ENCODE measurements at regions not wholly inside any gene's neighbourhood (a gene's known extent, or its start where the extent isn't known, plus 50 kb on each side); places are given as distances from the start of the nearest gene placed in this dataset.

GRCh38 chr2:184261331-184261730 lies 337.0 kb upstream of the ZNF804A start:
- Histone ChIP-seq H3K4me1 (ENCODE audit: control insufficient read depth in 3 of 3, insufficient read depth in 3 of 3, low read length in 3 of 3) (no peaks in the 10 kb centered on the region), H3K27ac (ENCODE audit: low read depth, low read length) (no peak overlapping the region), H3K27me3 (ENCODE audit: control insufficient read depth in 3 of 3, insufficient read depth in 3 of 3, low read length in 3 of 3) (no peaks in the 10 kb centered on the region), H3K36me3 (ENCODE audit: control insufficient read depth in 3 of 3, insufficient read depth in 3 of 3, low read length in 3 of 3) (no peaks in the 10 kb centered on the region), H3K9me3 (ENCODE audit: control insufficient read depth in 3 of 3, low read length in 3 of 3) (peaks cover 0 to 4% (median 0%) of the 10 kb centered on the region in 3 donors), H3K4me3 (ENCODE audit: low read length in 3 of 3) (no peak overlapping the region), H3K9ac (ENCODE audit: low read depth in 1 of 3, low read length in 3 of 3) (no peak overlapping the region)

DNA sequence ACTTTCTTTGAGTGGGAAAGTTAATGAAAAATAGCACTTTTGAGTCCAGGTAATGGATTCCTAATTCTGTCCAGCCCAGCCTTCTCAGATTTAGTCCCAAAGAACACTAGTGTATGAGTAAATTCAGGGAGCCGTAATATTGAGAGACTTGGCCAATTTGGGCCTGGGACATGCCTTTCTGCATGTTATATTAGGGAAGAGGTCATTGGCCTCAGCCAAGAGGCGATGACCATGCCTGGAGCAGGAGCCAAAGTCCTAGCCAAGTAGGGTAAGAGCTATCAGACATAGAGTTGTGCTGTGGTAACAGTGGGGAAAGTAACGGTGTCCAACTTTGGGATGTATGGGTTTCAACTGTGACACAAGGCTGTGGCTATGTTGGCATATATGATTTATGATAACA lies 336.5 kb upstream of the ZNF804A start:
- no peaks in the 10 kb centered on the region for H3K27me3 ChIP-seq (ENCODE audit: control insufficient read depth in 3 of 3, insufficient read depth in 3 of 3, low read length in 3 of 3)
- no peaks in the 10 kb centered on the region for H3K4me1 ChIP-seq (ENCODE audit: control insufficient read depth in 3 of 3, insufficient read depth in 3 of 3, low read length in 3 of 3)
- no peaks in the 10 kb centered on the region for H3K36me3 ChIP-seq (ENCODE audit: control insufficient read depth in 3 of 3, insufficient read depth in 3 of 3, low read length in 3 of 3)
- peaks cover 0 to 4% (median 0%) of the 10 kb centered on the region in 3 donors for H3K9me3 ChIP-seq (ENCODE audit: control insufficient read depth in 3 of 3, low read length in 3 of 3)
- H3K9ac ChIP-seq (ENCODE audit: low read depth in 1 of 3, low read length in 3 of 3), result no peak overlapping the region
- H3K27ac ChIP-seq (ENCODE audit: low read depth, low read length), result no peak overlapping the region
- no peak overlapping the region for H3K4me3 ChIP-seq (ENCODE audit: low read length in 3 of 3)

- Histone ChIP-seq H3K9ac (ENCODE audit: low read depth in 1 of 3, low read length in 3 of 3) (no peak overlapping the region), H3K4me3 (ENCODE audit: low read length in 3 of 3) (no peak overlapping the region)
Observed at GRCh38 chr2:184268900-184269477, 329.3 kb upstream of the ZNF804A start.

DNA sequence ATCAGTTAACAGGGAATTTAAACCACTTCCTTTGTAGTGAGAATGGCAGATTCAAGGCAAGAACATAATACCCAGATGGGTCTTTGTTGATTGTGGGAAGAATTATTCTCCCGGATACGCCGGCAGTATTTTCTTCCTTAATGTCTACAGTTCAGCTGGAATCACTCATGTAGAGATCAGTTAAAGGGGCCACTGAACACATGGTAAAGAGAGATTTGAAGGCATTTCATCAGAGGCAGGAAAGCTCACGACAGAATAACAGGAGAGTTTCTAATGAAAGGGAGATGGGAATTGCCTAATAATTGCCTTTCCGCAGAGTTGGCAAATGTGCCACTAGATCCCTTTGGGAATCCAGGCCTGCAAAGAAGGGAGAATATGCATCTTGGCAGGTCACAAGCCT lies 327.7 kb upstream of the ZNF804A start:
- Histone ChIP-seq H3K4me3 (ENCODE audit: low read length in 3 of 3) (no peak overlapping the region), H3K27ac (ENCODE audit: low read depth, low read length) (no peak overlapping the region), H3K36me3 (ENCODE audit: control insufficient read depth in 3 of 3, insufficient read depth in 3 of 3, low read length in 3 of 3) (no peaks in the 10 kb centered on the region), H3K9me3 (ENCODE audit: control insufficient read depth in 3 of 3, low read length in 3 of 3) (no peaks in the 10 kb centered on the region), H3K9ac (ENCODE audit: low read depth in 1 of 3, low read length in 3 of 3) (no peak overlapping the region), H3K27me3 (ENCODE audit: control insufficient read depth in 3 of 3, insufficient read depth in 3 of 3, low read length in 3 of 3) (no peaks in the 10 kb centered on the region), H3K4me1 (ENCODE audit: control insufficient read depth in 3 of 3, insufficient read depth in 3 of 3, low read length in 3 of 3) (peaks cover 0 to 2% (median 0%) of the 10 kb centered on the region in 3 donors)

More at GRCh38 chr2:184268900-184269477, 329.3 kb upstream of the ZNF804A start:
- peaks cover 0 to 2% (median 0%) of the 10 kb centered on the region in 3 donors for H3K4me1 ChIP-seq (ENCODE audit: control insufficient read depth in 3 of 3, insufficient read depth in 3 of 3, low read length in 3 of 3)
- no peaks in the 10 kb centered on the region for H3K27me3 ChIP-seq (ENCODE audit: control insufficient read depth in 3 of 3, insufficient read depth in 3 of 3, low read length in 3 of 3)
- H3K9me3 ChIP-seq (ENCODE audit: control insufficient read depth in 3 of 3, low read length in 3 of 3), result no peaks in the 10 kb centered on the region
- no peaks in the 10 kb centered on the region for H3K36me3 ChIP-seq (ENCODE audit: control insufficient read depth in 3 of 3, insufficient read depth in 3 of 3, low read length in 3 of 3)
- H3K27ac ChIP-seq (ENCODE audit: low read depth, low read length), result no peak overlapping the region

GRCh38 chr2:184272056-184272455 lies 326.3 kb upstream of the ZNF804A start:
- Histone ChIP-seq H3K9me3 (ENCODE audit: control insufficient read depth in 3 of 3, low read length in 3 of 3) (no peaks in the 10 kb centered on the region), H3K9ac (ENCODE audit: low read depth in 1 of 3, low read length in 3 of 3) (no peak overlapping the region), H3K4me1 (ENCODE audit: control insufficient read depth in 3 of 3, insufficient read depth in 3 of 3, low read length in 3 of 3) (peaks cover 0 to 2% (median 0%) of the 10 kb centered on the region in 3 donors)

DNA sequence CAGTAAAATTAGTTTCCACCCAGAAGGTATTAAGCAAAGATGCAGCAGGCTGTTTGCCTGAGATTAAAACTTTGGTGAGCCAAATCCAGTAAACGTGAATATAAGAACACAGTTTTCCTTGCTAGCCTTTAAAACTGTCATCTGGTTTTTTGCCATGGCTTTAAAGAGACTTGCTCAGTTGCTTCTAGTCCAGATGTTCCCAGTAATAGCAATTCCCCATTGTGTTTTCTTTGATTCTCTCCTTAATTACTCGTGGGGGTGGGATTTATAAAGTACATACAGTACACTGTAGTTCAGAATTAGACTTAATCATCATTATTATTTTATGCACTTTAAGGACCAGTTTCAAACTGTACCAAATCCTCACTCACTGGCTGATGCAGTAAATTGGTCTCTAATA lies 303.5 kb upstream of the ZNF804A start:
- Histone ChIP-seq H3K4me1 (ENCODE audit: control insufficient read depth in 3 of 3, insufficient read depth in 3 of 3, low read length in 3 of 3) (no peaks in the 10 kb centered on the region), H3K27ac (ENCODE audit: low read depth, low read length) (no peak overlapping the region), H3K27me3 (ENCODE audit: control insufficient read depth in 3 of 3, insufficient read depth in 3 of 3, low read length in 3 of 3) (no peaks in the 10 kb centered on the region), H3K9me3 (ENCODE audit: control insufficient read depth in 3 of 3, low read length in 3 of 3) (no peaks in the 10 kb centered on the region), H3K36me3 (ENCODE audit: control insufficient read depth in 3 of 3, insufficient read depth in 3 of 3, low read length in 3 of 3) (no peaks in the 10 kb centered on the region), H3K9ac (ENCODE audit: low read depth in 1 of 3, low read length in 3 of 3) (no peak overlapping the region), H3K4me3 (ENCODE audit: low read length in 3 of 3) (no peak overlapping the region)

More at GRCh38 chr2:184272056-184272455, 326.3 kb upstream of the ZNF804A start:
- Histone ChIP-seq H3K4me3 (ENCODE audit: low read length in 3 of 3) (no peak overlapping the region), H3K36me3 (ENCODE audit: control insufficient read depth in 3 of 3, insufficient read depth in 3 of 3, low read length in 3 of 3) (no peaks in the 10 kb centered on the region), H3K27ac (ENCODE audit: low read depth, low read length) (no peak overlapping the region), H3K27me3 (ENCODE audit: control insufficient read depth in 3 of 3, insufficient read depth in 3 of 3, low read length in 3 of 3) (no peaks in the 10 kb centered on the region)

GRCh38 chr2:184297085-184297484 lies 301.2 kb upstream of the ZNF804A start:
- H3K27ac ChIP-seq (ENCODE audit: low read depth, low read length), result no peak overlapping the region
- H3K4me1 ChIP-seq (ENCODE audit: control insufficient read depth in 3 of 3, insufficient read depth in 3 of 3, low read length in 3 of 3), result no peaks in the 10 kb centered on the region
- no peaks in the 10 kb centered on the region for H3K36me3 ChIP-seq (ENCODE audit: control insufficient read depth in 3 of 3, insufficient read depth in 3 of 3, low read length in 3 of 3)
- H3K9ac ChIP-seq (ENCODE audit: low read depth in 1 of 3, low read length in 3 of 3), result no peak overlapping the region
- H3K9me3 ChIP-seq (ENCODE audit: control insufficient read depth in 3 of 3, low read length in 3 of 3), result no peaks in the 10 kb centered on the region
- no peaks in the 10 kb centered on the region for H3K27me3 ChIP-seq (ENCODE audit: control insufficient read depth in 3 of 3, insufficient read depth in 3 of 3, low read length in 3 of 3)
- no peak overlapping the region for H3K4me3 ChIP-seq (ENCODE audit: low read length in 3 of 3)

DNA sequence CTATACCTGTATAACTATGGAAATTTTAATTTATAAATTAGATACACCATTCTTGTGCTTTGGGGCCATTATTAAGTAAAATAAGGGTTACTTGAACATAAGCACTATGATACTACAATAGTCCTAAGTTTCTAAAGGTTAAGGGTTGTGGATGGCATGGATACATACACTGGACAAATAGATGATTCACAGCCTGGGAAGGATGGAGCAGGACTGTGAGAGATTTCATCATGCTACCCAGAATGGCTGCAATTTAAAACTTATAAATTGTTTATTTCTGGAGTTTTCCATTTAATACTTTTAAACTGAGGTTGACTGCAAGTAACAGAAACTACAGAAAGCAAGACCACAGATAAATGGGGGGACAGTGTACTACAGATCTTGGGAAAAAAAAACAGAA lies 295.8 kb upstream of the ZNF804A start:
- H3K27ac ChIP-seq (ENCODE audit: low read depth, low read length), result no peak overlapping the region
- no peaks in the 10 kb centered on the region for H3K4me1 ChIP-seq (ENCODE audit: control insufficient read depth in 3 of 3, insufficient read depth in 3 of 3, low read length in 3 of 3)
- H3K9ac ChIP-seq (ENCODE audit: low read depth in 1 of 3, low read length in 3 of 3), result no peak overlapping the region
- H3K36me3 ChIP-seq (ENCODE audit: control insufficient read depth in 3 of 3, insufficient read depth in 3 of 3, low read length in 3 of 3), result no peaks in the 10 kb centered on the region
- no peak overlapping the region for H3K4me3 ChIP-seq (ENCODE audit: low read length in 3 of 3)
- no peaks in the 10 kb centered on the region for H3K9me3 ChIP-seq (ENCODE audit: control insufficient read depth in 3 of 3, low read length in 3 of 3)
- no peaks in the 10 kb centered on the region for H3K27me3 ChIP-seq (ENCODE audit: control insufficient read depth in 3 of 3, insufficient read depth in 3 of 3, low read length in 3 of 3)

DNA sequence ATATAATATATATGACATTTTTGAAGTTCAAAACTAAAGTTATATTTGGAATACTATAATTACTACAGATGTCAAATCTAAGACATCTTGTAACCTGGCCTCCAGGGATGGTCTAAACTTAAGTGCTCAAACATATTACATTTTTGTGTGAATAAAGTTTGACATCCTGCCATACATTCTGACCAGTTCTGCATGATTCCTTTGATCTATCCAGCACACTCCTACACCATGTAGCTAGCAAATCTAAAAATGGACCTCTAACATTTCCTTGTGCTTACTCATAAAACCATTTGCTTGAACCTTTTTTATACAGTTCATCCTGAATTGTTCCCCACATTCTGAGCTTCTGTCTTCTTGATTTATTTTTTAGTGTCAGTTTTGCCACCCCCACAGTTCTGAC lies 294.3 kb upstream of the ZNF804A start:
- Histone ChIP-seq H3K4me1 (ENCODE audit: control insufficient read depth in 3 of 3, insufficient read depth in 3 of 3, low read length in 3 of 3) (no peaks in the 10 kb centered on the region), H3K4me3 (ENCODE audit: low read length in 3 of 3) (no peak overlapping the region), H3K36me3 (ENCODE audit: control insufficient read depth in 3 of 3, insufficient read depth in 3 of 3, low read length in 3 of 3) (no peaks in the 10 kb centered on the region), H3K9me3 (ENCODE audit: control insufficient read depth in 3 of 3, low read length in 3 of 3) (no peaks in the 10 kb centered on the region), H3K9ac (ENCODE audit: low read depth in 1 of 3, low read length in 3 of 3) (no peak overlapping the region), H3K27me3 (ENCODE audit: control insufficient read depth in 3 of 3, insufficient read depth in 3 of 3, low read length in 3 of 3) (no peaks in the 10 kb centered on the region), H3K27ac (ENCODE audit: low read depth, low read length) (no peak overlapping the region)

DNA sequence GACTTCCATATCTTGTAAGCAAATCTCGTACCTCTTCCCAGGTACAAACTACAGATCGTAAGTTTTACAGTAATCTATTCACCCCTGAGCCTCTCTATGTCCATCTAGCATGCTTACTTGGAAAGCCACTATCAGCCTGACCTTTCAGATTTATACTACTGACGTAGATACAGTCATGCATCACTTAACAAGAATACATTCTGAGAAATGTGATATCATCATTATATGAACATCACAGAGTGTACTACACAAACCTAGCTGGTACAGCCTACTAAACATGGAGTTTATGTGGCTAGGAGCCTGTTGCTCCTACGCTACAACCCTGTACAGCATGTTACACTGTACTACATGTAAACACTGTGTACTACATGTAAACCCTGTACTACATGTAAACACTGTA lies 293.2 kb upstream of the ZNF804A start:
- Histone ChIP-seq H3K27ac (ENCODE audit: low read depth, low read length) (no peak overlapping the region), H3K27me3 (ENCODE audit: control insufficient read depth in 3 of 3, insufficient read depth in 3 of 3, low read length in 3 of 3) (no peaks in the 10 kb centered on the region), H3K4me1 (ENCODE audit: control insufficient read depth in 3 of 3, insufficient read depth in 3 of 3, low read length in 3 of 3) (no peaks in the 10 kb centered on the region), H3K9ac (ENCODE audit: low read depth in 1 of 3, low read length in 3 of 3) (no peak overlapping the region), H3K4me3 (ENCODE audit: low read length in 3 of 3) (no peak overlapping the region), H3K9me3 (ENCODE audit: control insufficient read depth in 3 of 3, low read length in 3 of 3) (no peaks in the 10 kb centered on the region), H3K36me3 (ENCODE audit: control insufficient read depth in 3 of 3, insufficient read depth in 3 of 3, low read length in 3 of 3) (no peaks in the 10 kb centered on the region)
